NB4 (cell line): ENCODE measurements at regions not wholly inside any gene's neighbourhood (a gene's known extent, or its start where the extent isn't known, plus 50 kb on each side); places are given as distances from the start of the nearest gene placed in this dataset.

Experiments
- DNase-seq: peaks from one replicate; pipeline ENCODE4 v3.0.0; 2010; ENCODE audit warnings: low read depth
- H3K4me3 ChIP-seq: one replicate; pipeline ENCODE4 v1.5.1; 2011; ENCODE audit warnings: mild to moderate bottlenecking, low read depth, low read length, moderate library complexity
- CTCF ChIP-seq: IDR thresholded peaks from one replicate; pipeline ENCODE4 v1.5.1; 2012; ENCODE audit warnings: low read depth, low read length
- MAX ChIP-seq: IDR thresholded peaks from 2 replicates; pipeline ENCODE4 v1.6.1; 2011; ENCODE audit warnings: low read depth, low read length
- MYC ChIP-seq: IDR thresholded peaks from 2 replicates; pipeline ENCODE4 v1.6.1; 2011; ENCODE audit warnings: low read depth, low read length
- POLR2A ChIP-seq: IDR thresholded peaks from 2 replicates; pipeline ENCODE4 v1.6.1; 2011; ENCODE audit warnings: mild to moderate bottlenecking; ENCODE audit not compliant: insufficient read length; ENCODE audit errors: extremely low read depth

- DNase-seq: no peak
- no peak overlapping the region for H3K4me3 ChIP-seq
- TF ChIP-seq CTCF (no peak), MAX (no peak), MYC (no peak), POLR2A (no peak)
Observed at GRCh38 chr7:84364708-84365107, 170.1 kb upstream of the SEMA3A start.

- DNase-seq: no peak
- no peak for TF ChIP-seq POLR2A
- TF ChIP-seq MYC: no peak
- TF ChIP-seq CTCF: no peak
- TF ChIP-seq MAX: no peak
- no peak overlapping the region for H3K4me3 ChIP-seq
Observed at GRCh38 chr7:84363741-84364140, 169.2 kb upstream of the SEMA3A start.

- DNase-seq: no peak
- no peak overlapping the region for H3K4me3 ChIP-seq
- TF ChIP-seq MAX (no peak), MYC (no peak), POLR2A (no peak), CTCF (no peak)
Observed at GRCh38 chr7:84362828-84363227, 168.2 kb upstream of the SEMA3A start.

- no peak for DNase-seq
- TF ChIP-seq MAX: no peak
- TF ChIP-seq CTCF: no peak
- no peak for TF ChIP-seq POLR2A
- no peak for TF ChIP-seq MYC
- H3K4me3 ChIP-seq: no peak overlapping the region
Observed at GRCh38 chr7:84362360-84362759, 167.8 kb upstream of the SEMA3A start.

- TF ChIP-seq MYC (no peak), CTCF (no peak), POLR2A (no peak), MAX (no peak)
- H3K4me3 ChIP-seq: no peak overlapping the region
- DNase-seq: no peak
Observed at GRCh38 chr7:84354866-84355265, 160.3 kb upstream of the SEMA3A start.

GRCh38 chr7:84354030-84354429 lies 159.4 kb upstream of the SEMA3A start:
- DNase-seq: no peak
- H3K4me3 ChIP-seq: no peak overlapping the region
- TF ChIP-seq CTCF (no peak), MYC (no peak), POLR2A (no peak), MAX (no peak)
